ENCODE measurements at regions not wholly inside any gene's neighbourhood (a gene's known extent, or its start where the extent isn't known, plus 50 kb on each side); places are given as distances from the start of the nearest gene placed in this dataset.

GRCh38 chr2:101550555-101550954 is 75.6 kb upstream of the RFX8 start:
- DNase-seq, result no peak

- DNase-seq, result no peak
Observed at GRCh38 chr2:101549371-101549770, 74.5 kb upstream of the RFX8 start.

GRCh38 chr2:101546376-101547058 is 71.6 kb upstream of the RFX8 start:
- no peak for DNase-seq

- no peak for DNase-seq
Observed at GRCh38 chr2:101545950-101546349, 71.0 kb upstream of the RFX8 start.

GRCh38 chr2:101540518-101540917 is 65.6 kb upstream of the RFX8 start:
- no peak for DNase-seq

- no peak for DNase-seq
Observed at GRCh38 chr2:101538076-101538475, 63.2 kb upstream of the RFX8 start.

GRCh38 chr2:101534149-101534611 is 59.3 kb upstream of the RFX8 start:
- no peak for DNase-seq

GRCh38 chr2:101533561-101534148 is 58.7 kb upstream of the RFX8 start:
- DNase-seq, result no peak

GRCh38 chr2:101528501-101528900 is 53.6 kb upstream of the RFX8 start:
- DNase-seq, result no peak

GRCh38 chr2:101524806-101525430 is 50.0 kb upstream of the RFX8 start:
- no peak for DNase-seq
